Fibroblast of upper back skin (primary cell): ENCODE measurements at regions not wholly inside any gene's neighbourhood (a gene's known extent, or its start where the extent isn't known, plus 50 kb on each side); places are given as distances from the start of the nearest gene placed in this dataset.

Experiments
- DNase-seq: peaks from one replicate; pipeline ENCODE4 v3.0.0-alpha.2; 2013

DNA sequence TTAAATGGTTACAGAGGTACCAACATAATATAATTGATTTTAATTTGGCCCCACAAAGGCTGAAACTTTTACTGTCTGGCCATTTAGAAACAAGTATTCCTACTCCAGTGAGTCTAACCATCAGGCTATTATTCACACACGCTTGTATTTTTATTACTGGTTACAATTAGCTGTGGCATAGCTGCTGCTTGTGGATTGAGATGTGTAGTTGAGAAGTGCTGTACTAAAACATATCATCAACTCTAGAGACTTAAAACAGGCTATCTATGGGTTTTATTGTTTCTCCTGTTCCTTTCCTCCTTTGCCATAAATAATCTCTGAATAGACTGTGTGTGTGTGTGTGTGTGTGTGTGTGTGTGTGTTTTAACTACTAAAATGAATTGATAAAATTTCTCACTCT lies 530.2 kb downstream of the CCDC85A start:
- peak; percentile 22 for DNase-seq

DNA sequence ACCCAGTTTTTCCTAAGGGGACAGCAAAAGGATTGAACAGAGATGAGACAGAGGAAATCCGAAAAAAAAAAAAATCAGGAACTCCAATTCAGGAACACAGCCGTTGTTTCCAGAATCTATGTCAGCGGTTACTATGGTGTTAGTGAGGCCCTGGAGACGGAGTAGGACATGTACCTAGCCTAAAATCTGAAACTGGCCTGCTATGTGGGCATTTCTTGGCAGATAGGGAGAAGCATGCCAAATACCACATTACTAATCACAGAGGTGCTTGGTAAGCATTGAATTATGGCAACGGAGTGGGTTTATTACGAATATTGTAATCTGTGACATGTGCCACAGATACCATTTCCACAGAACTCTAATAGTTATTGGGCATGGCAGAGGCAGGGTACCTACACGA lies 530.6 kb downstream of the CCDC85A start:
- DNase-seq: peak; percentile 20

GRCh38 chr2:56715683-56716082 lies 531.9 kb downstream of the CCDC85A start:
- DNase-seq: no peak

GRCh38 chr2:56718413-56718812 lies 534.6 kb downstream of the CCDC85A start:
- no peak for DNase-seq

- peak; percentile 35 for DNase-seq
These were observed 545.4 kb downstream of the CCDC85A start for GRCh38 chr2:56729212-56729611.

DNA sequence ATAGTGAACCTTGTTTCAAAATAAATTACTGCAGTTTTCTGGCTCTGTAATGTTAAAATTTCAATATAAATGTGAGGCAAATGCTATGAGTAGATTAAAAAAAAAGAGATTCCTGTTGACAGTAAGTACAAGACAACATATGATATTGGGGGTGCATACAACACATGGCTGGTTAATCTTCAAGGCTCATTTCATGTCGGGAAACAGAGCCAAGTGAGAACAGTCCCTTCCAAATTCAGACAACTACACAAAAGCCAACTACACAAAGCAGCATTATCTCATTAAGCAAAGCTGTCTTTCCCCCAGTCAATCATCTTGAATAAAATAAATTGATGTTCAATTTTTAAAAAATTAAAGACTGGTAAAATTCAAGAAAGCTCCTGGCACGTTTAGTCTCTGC lies 549.2 kb downstream of the CCDC85A start:
- no peak for DNase-seq

DNA sequence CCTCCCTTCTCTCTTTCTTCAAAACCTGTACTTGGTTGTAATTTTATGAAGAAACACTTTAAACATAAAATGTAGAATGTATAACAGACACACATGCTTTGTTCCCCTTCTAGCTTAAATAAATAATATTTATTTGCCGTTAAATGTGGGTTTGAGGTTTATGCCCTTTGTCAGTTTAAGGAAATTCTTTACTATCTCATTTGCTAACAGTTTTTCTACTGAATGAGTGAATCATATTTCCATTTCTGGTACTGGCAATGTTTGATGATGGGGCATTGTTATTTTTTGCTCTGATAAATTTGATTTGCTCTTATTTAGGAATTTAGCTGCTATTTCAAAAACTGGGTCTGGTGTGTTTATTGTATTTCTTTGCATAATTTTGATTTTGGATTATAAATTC lies 555.6 kb downstream of the CCDC85A start:
- no peak for DNase-seq

GRCh38 chr2:56741601-56742102 lies 557.9 kb downstream of the CCDC85A start:
- DNase-seq: peak; percentile 96

GRCh38 chr2:56743807-56744206 lies 560.0 kb downstream of the CCDC85A start:
- no peak for DNase-seq

- DNase-seq: peak; percentile 52
These were observed 565.5 kb downstream of the CCDC85A start for GRCh38 chr2:56749152-56749752.

GRCh38 chr2:56753182-56753581 lies 569.4 kb downstream of the CCDC85A start:
- DNase-seq: no peak

GRCh38 chr2:56754066-56754615 lies 570.4 kb downstream of the CCDC85A start:
- DNase-seq: no peak

- DNase-seq: no peak
These were observed 570.8 kb downstream of the CCDC85A start for GRCh38 chr2:56754627-56755026.

DNA sequence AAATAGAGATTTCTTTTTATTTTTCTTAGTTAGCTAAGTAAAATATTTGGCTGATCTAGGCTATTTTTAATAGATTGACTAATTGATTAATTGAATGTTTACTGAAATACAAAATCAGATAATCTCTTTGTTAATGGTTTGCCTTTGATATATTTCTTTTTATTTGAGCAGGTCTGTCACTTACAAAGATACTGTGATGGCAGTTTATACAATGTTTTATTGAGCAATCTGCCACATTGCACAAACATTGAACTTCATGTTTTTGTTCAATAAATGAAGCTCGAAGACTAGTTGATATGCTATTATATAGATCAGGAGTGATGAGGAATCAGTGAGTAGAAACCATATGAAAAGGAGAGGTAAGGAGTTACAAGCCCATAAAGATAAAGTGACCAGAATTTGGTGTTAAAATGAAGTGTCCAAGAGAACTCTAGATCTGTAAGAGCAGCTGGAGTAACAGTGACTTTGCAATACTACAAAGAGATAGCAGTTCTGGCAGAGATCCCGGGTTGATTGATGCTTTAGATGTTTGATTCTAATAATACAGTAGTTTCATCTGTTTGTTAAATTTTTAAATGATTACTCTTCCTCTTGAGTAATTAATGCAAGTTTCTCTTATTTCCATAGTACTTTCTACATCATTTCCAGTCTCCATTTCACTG lies 574.2 kb downstream of the CCDC85A start:
- peak; percentile 29 for DNase-seq

DNA sequence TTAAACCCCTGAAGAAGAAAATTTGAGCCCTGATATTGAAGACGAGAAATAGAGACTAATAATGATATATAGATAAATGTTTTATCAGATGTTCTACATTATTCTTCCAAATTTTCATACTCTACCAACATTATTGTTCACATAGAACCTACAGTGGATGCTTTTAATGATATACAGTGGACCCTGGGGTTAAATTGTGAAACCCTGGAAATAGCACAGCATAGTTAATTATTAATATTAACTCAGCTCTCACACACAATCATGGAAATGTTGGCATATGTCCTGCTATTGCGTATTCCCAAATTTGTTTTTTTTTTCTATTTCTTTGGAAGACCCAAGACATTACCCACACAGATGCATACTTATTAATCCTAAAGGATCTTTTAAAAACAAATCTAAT lies 579.9 kb downstream of the CCDC85A start:
- DNase-seq: no peak

DNA sequence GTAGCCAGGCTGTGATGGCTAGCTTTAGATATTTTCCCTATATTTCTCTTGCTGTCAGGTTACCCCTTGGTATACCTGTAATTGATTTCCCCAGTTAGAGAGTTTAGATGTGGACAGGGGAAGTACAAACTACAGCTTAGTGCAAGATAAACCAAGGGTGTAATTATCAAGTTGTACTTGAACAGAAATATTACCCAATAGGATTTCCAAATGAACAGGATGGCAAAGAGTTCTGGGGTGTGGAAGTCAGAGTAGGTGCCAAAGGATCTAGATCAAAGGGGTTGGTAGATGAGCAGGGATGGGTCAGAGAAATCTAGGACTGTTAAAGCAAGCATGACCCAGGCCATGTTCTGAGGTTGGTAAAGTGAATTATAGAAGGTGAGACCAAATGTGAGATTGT lies 585.2 kb downstream of the CCDC85A start:
- no peak for DNase-seq

DNA sequence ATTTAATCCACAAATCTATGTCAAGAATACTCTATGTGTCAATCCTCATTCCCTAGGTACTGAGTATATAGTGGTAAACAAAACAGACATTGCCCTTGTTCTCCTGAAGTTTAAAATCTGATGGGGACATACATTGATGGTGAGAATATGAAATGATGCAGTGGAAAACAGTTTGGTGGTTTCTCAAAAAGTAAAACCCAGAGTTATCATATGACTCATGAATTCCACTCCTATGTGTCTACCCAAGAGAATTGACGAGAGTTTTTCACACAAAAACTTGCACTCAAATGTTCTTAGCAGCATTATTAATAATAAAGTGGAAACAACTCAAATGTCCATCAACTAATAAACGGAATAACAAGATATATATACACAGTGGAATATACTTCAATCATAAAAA lies 586.7 kb downstream of the CCDC85A start:
- peak; percentile 62 for DNase-seq

GRCh38 chr2:56784046-56784445 lies 600.3 kb downstream of the CCDC85A start:
- DNase-seq: no peak

DNA sequence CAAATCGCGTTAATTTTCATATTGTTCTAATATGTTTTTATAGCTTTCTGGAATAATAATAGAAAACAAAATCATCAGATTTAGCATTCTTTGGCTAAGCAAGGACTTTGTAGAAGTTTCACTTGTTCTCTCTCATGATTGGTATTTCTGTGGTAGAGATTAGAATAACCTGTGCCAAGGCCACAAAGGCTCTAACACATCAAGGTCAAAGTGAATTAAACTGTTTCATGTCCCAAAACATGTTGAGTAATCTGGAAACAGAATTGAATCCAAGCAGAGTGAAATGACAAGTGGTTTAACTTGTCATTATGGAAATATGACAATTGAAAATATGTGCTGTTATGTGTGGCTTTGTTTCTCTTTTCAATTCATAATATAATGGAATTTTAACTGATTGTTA lies 617.4 kb downstream of the CCDC85A start:
- no peak for DNase-seq

DNA sequence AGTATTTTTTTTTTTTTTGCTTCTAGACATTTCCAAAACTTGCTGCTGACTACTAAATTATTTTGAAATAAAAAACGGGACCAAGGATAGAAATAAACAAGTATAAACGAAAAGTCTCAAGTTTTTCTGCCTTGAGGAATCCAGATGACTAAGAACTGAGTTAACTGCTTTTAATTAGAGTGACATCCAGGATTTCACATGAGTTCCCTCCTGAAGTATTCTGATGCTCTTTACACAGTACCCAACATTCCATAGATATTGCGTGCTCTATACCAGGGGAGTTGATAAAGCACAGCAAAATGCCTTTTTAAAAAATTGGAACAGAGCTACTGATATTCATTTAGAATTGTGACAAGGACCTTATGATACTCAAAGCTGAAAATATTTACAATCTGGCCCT lies 618.0 kb downstream of the CCDC85A start:
- peak; percentile 65 for DNase-seq

DNA sequence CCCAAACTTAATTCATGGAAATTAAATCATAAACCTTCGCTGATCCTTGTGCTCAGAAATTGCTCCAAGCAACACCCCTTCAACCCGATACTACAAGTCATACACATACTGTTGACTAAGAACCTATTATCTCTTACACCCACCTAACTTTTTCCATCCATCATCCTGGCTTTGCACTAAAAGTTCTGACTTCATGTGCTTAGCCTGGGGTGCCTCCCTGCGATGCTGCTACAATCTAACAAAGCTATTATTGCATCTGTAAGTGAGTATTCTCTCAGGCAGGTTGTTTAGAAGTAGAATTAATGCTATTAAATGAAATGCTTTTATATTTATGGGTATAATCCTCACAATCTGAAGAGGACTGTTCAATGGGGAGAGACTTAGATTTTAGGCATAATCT lies 619.8 kb downstream of the CCDC85A start:
- no peak for DNase-seq

GRCh38 chr2:56806924-56807323 lies 623.1 kb downstream of the CCDC85A start:
- DNase-seq: no peak

DNA sequence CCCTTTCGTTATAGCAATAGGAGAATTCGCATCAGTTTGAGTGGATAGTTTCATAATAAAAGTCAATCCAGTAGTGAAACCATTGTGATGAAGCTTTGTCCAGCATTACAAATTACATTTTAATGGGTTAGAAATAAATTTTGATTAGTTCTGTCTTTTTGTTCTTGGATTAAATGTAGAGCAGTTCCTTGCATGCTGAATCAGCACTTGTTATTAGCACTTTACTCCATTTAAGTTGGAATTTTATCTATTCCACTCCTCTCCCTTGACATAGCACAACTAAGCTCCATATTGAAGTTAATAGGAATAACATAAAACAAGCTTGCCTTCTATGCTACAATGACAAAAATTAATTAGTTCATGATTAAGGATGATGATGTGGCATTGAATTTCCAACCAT lies 624.1 kb downstream of the CCDC85A start:
- DNase-seq: no peak

DNA sequence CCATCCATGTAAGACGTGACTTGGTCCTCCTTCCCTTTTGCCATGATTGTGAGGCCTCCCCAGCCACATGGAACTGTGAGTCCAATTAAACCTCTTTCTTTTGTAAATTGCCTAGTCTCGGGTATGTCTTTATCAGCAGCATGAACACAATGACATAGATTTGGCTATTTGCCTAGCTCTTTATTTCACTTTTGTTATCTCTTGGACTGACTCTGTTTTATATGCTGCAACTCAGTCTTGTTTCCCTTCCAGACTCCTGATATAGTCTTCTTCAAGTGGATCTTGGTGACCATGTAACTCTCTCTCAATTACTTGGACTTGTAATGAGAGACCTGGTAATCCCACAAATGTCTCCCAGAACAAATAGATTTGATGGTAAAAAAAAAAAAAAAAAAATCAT lies 627.6 kb downstream of the CCDC85A start:
- no peak for DNase-seq

DNA sequence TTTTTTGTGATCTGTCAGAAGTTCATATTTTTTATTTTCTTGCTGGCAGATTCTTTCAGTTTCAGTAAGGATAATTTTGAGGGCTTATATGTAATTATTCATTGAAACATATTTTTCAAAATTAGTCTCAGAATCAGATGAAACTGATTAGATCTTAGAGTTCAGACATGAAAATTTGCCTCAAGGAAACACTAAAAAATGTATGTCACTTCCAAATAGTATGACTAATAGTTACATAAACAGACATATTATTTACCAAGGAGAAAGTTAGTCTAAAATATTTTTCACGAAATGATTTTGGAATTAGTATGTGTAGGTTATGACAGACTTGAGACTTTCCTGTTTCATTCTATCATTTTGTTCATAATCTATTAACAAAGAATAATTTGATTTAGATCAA lies 628.6 kb downstream of the CCDC85A start:
- DNase-seq: no peak
